ENCODE measurements at regions not wholly inside any gene's neighbourhood (a gene's known extent, or its start where the extent isn't known, plus 50 kb on each side); places are given as distances from the start of the nearest gene placed in this dataset.
"Not testable (repeated sequence)": the region's sequence is repeated elsewhere in the genome, so short reads cannot be mapped to it uniquely, and the experiment has no call there.

GRCh38 chr5:154651795-154652194 is 103.4 kb upstream of the LARP1 start:
- not testable (repeated sequence) for TF ChIP-seq CTCF, POLR2A (IDR thresholded peaks at IDR 0.05)

Measured in Peyer's patch (tissue), 4 donors.